SK-N-SH (cell line): ENCODE measurements at regions not wholly inside any gene's neighbourhood (a gene's known extent, or its start where the extent isn't known, plus 50 kb on each side); places are given as distances from the start of the nearest gene placed in this dataset.

Experiments
- CTCF ChIA-PET: fragments of 300-600, 350-600 bp; formaldehyde crosslinking; extraction: SDS; loops from one replicate; lab custom pipeline; 2021; lab: Yijun Ruan, JAX
- POLR2A ChIA-PET: fragments of 350-600 bp; sonication (Branson Sonifier 250); formaldehyde crosslinking; extraction: SDS; loops from one replicate; lab custom pipeline; 2020; ENCODE audit warnings: antibody characterized with exemption, inconsistent platforms; lab: Yijun Ruan, JAX
- DNase-seq: peaks from one replicate; pipeline ENCODE4 v3.0.0; 2012
- H2AFZ ChIP-seq: fragments of 200-600 bp; sonication (generic); 2 replicates; pipeline ENCODE4 v1.8.1; 2016; ENCODE audit warnings: antibody characterized with exemption, mild to moderate bottlenecking, low read depth
- H3F3A ChIP-seq: fragments of 200-600 bp; sonication (generic); replicated peaks from 2 replicates; pipeline ENCODE3; 2016; ENCODE audit warnings: antibody characterized with exemption, mild to moderate bottlenecking; ENCODE audit not compliant: insufficient read depth
- H3K27ac ChIP-seq, 2 experiments: fragments of 200-500 bp in 1 of 2; fragments of 200-600 bp in 1 of 2; sonication (Bioruptor generic) in 1 of 2; sonication (generic), shearing (Covaris generic) in 1 of 2; 2 replicates each; pipeline versions ENCODE4 v1.5.1 to v1.6.1; 2014 to 2016; ENCODE audit warnings: low read depth in 2 of 2, inconsistent platforms in 1 of 2, low read length in 1 of 2, mild to moderate bottlenecking in 1 of 2, mixed read lengths in 1 of 2
- H3K27me3 ChIP-seq: fragments of 200-600 bp; sonication (generic), shearing (Covaris generic); 2 replicates; pipeline ENCODE4 v1.6.1; 2016; ENCODE audit warnings: mixed run types; ENCODE audit not compliant: insufficient read depth
- H3K36me3 ChIP-seq, 2 experiments: fragments of 200-500 bp in 1 of 2; fragments of 200-600 bp in 1 of 2; sonication (Bioruptor generic) in 1 of 2; sonication (generic) in 1 of 2; replicated peaks in 1 of 2; 2 replicates each; pipeline versions ENCODE3 to v1.5.1; 2014 to 2016; ENCODE audit warnings: low read length in 1 of 2, mild to moderate bottlenecking in 1 of 2; ENCODE audit not compliant: insufficient read depth in 2 of 2, control insufficient read depth in 1 of 2
- H3K4me1 ChIP-seq, 2 experiments: fragments of 200-500 bp in 1 of 2; fragments of 200-600 bp in 1 of 2; sonication (Bioruptor generic) in 1 of 2; sonication (generic), shearing (Covaris generic) in 1 of 2; 2 replicates each; pipeline versions ENCODE4 v1.5.1 to v1.6.1; 2014 to 2016; ENCODE audit warnings: low read depth in 1 of 2, low read length in 1 of 2, mixed run types in 1 of 2; ENCODE audit not compliant: insufficient read depth in 2 of 2, control insufficient read depth in 1 of 2
- H3K4me2 ChIP-seq: fragments of 200-600 bp; sonication (generic), shearing (Covaris generic); 2 replicates; pipeline ENCODE4 v1.6.1; 2017; ENCODE audit warnings: mixed run types
- H3K4me3 ChIP-seq, 2 experiments: fragments of 200-500 bp in 1 of 2; fragments of 200-600 bp in 1 of 2; sonication (Bioruptor generic) in 1 of 2; sonication (generic), shearing (Covaris generic) in 1 of 2; 2 replicates each; pipeline versions ENCODE4 v1.5.1 to v1.8.1; 2014 to 2016; ENCODE audit warnings: low read depth in 2 of 2, inconsistent platforms in 1 of 2, low read length in 1 of 2, mild to moderate bottlenecking in 1 of 2, mixed read lengths in 1 of 2, moderate library complexity in 1 of 2
- H3K79me2 ChIP-seq: fragments of 200-600 bp; sonication (generic); 2 replicates; pipeline ENCODE4 v1.8.1; 2017; ENCODE audit warnings: mild to moderate bottlenecking; ENCODE audit not compliant: insufficient read depth
- H3K9ac ChIP-seq: fragments of 200-600 bp; sonication (generic); 2 replicates; pipeline ENCODE4 v1.6.1; 2017; ENCODE audit warnings: mixed run types
- H3K9me2 ChIP-seq: fragments of 200-600 bp; sonication (generic); 2 replicates; pipeline ENCODE4 v1.6.1; 2017; ENCODE audit warnings: mixed run types
- H3K9me3 ChIP-seq: fragments of 200-600 bp; sonication (generic); 2 replicates; pipeline ENCODE4 v1.6.1; 2017; ENCODE audit warnings: mixed run types, mild to moderate bottlenecking, moderate library complexity
- H4K20me1 ChIP-seq: fragments of 200-600 bp; sonication (generic); 2 replicates; pipeline ENCODE4 v1.6.1; 2017; ENCODE audit warnings: mild to moderate bottlenecking, mixed run types; ENCODE audit not compliant: insufficient read depth
- ELF1 ChIP-seq: IDR thresholded peaks from 2 replicates; pipeline ENCODE4 v1.4.0; 2012
- EZH2phosphoT487 ChIP-seq: fragments of 200-600 bp; sonication (generic); IDR thresholded peaks from 2 replicates; pipeline ENCODE4 v1.6.1; 2017; ENCODE audit warnings: low read depth, mixed run types, mild to moderate bottlenecking, antibody characterized with exemption, moderate library complexity, borderline replicate concordance
- FOSL2 ChIP-seq: IDR thresholded peaks from 2 replicates; pipeline ENCODE4 v1.4.0; 2012; ENCODE audit warnings: low read depth, mild to moderate bottlenecking, moderate library complexity, borderline replicate concordance
- FOXJ3 ChIP-seq: sonication (generic); formaldehyde crosslinking; IDR thresholded peaks from 2 replicates; pipeline ENCODE4 v1.5.1; 2020; ENCODE audit warnings: mild to moderate bottlenecking, missing genetic modification reagents
- GABPA ChIP-seq: IDR thresholded peaks from 2 replicates; pipeline ENCODE4 v1.4.0; 2012; ENCODE audit warnings: low read depth, mild to moderate bottlenecking
- GATA2 ChIP-seq: sonication (generic); formaldehyde crosslinking; IDR thresholded peaks from 2 replicates; pipeline ENCODE4 v1.5.0; 2020; ENCODE audit warnings: mild to moderate bottlenecking, missing genetic modification reagents
- MEF2A ChIP-seq: IDR thresholded peaks from 2 replicates; pipeline ENCODE4 v1.4.0; 2012; ENCODE audit warnings: low read depth, borderline replicate concordance
- NRF1 ChIP-seq: IDR thresholded peaks from 2 replicates; pipeline ENCODE4 v1.6.1; 2012; ENCODE audit warnings: low read depth, mild to moderate bottlenecking, low read length
- POLR2AphosphoS5 ChIP-seq: IDR thresholded peaks from 2 replicates; pipeline ENCODE4 v1.6.1; 2012; ENCODE audit warnings: low read depth, low read length
- RAD21 ChIP-seq: IDR thresholded peaks from 2 replicates; pipeline ENCODE4 v1.6.1; 2012; ENCODE audit warnings: mild to moderate bottlenecking, low read length
- RCOR1 ChIP-seq: fragments of 150-350 bp; IDR thresholded peaks from 2 replicates; pipeline ENCODE4 v1.6.1; 2017; ENCODE audit warnings: antibody characterized with exemption, low read length
- RFX5 ChIP-seq: IDR thresholded peaks from 2 replicates; pipeline ENCODE4 v1.6.1; 2012; ENCODE audit warnings: mild to moderate bottlenecking, improper control_type of control experiment, low read length
- RXRA ChIP-seq: IDR thresholded peaks from 2 replicates; pipeline ENCODE4 v1.4.0; 2012; ENCODE audit warnings: low read depth, mild to moderate bottlenecking, borderline replicate concordance
- SIN3A ChIP-seq: IDR thresholded peaks from 2 replicates; pipeline ENCODE4 v1.6.1; 2012; ENCODE audit warnings: low read depth, mild to moderate bottlenecking, low read length, moderate library complexity, borderline replicate concordance
- SMC3 ChIP-seq: IDR thresholded peaks from 2 replicates; pipeline ENCODE4 v1.6.1; 2012; ENCODE audit warnings: low read depth, low read length, improper control_type of control experiment
- TAF1 ChIP-seq: IDR thresholded peaks from 2 replicates; pipeline ENCODE4 v1.6.1; 2012; ENCODE audit warnings: low read depth, mild to moderate bottlenecking, low read length, moderate library complexity, borderline replicate concordance
- TEAD4 ChIP-seq: IDR thresholded peaks from 2 replicates; pipeline ENCODE4 v1.4.0; 2012; ENCODE audit warnings: mild to moderate bottlenecking, borderline replicate concordance; ENCODE audit not compliant: insufficient read depth
- YY1 ChIP-seq: IDR thresholded peaks from 2 replicates; pipeline ENCODE4 v1.4.0; 2012; ENCODE audit warnings: low read depth, mild to moderate bottlenecking
- WGBS: methylation state at CpG from one replicate; pipeline ENCODE4 v1.1.6; 2017; ENCODE audit warnings: low lambda C conversion rate; 5-methylcytosine and 5-hydroxymethylcytosine counted together
- TF ChIP-seq, protein P1 (sequence below): IDR thresholded peaks from 2 replicates; pipeline ENCODE4; 2012
- TF ChIP-seq, protein P2 (sequence below): fragments of 150-350 bp; IDR thresholded peaks from 2 replicates; pipeline ENCODE4 v1.6.1; 2017; ENCODE audit warnings: antibody characterized with exemption, low read length, low read depth, borderline replicate concordance
- TF ChIP-seq, protein P3 (sequence below): IDR thresholded peaks from 2 replicates; pipeline ENCODE4 v1.4.0; 2012; ENCODE audit warnings: low read depth, borderline replicate concordance
- TF ChIP-seq, protein P4 (sequence below): IDR thresholded peaks from 2 replicates; pipeline ENCODE4 v1.4.0; 2012; ENCODE audit warnings: low read depth

DNA sequence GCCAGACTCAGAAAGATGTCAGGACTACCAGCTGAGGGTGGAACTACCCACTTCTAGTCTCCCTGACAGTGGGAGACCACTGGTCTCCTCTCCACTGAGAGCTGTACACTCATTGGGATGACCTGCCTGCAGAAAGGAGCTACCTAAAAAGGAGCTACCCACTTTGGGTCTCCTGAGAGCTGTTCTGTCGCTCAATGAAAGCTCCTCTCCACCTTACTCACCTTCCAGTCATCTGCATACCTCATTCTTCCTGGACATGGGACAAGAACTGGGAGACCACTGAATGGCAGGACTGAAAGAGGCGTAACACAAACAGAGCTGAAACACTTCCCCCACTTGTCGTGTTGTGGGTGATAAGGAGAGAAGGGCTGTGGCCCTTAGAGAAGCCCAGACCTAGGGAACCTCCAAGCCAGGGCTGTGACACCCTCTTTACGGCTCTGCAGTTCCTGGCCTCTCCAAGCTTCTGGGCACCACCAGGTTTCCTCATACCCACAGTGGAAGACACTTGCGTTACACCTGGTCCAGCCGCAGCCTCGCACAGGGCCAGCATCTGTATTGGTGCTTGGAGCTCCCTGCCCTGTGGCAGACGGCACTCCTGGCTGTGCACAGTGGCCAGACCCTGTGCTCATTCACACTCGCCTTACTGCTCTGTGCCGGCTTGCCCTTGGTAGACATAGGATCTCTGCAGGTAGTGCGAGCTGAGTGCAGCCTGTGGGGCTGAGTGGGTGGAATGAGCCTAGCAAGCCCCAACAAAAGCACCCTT, 54.9 kb upstream of the SLITRK6 start:
- Histone ChIP-seq H3K9me3 (no peaks in the 10 kb centered on the region), H3F3A (no peaks in the 10 kb centered on the region), H2AFZ (no peak overlapping the region), H3K4me2 (no peak overlapping the region), H3K27me3 (no peaks in the 10 kb centered on the region), H3K4me1 (no peaks in the 10 kb centered on the region), H3K79me2 (no peaks in the 10 kb centered on the region), H3K9me2 (no peaks in the 10 kb centered on the region), H3K27ac (no peak overlapping the region), H3K4me3 (no peak overlapping the region), H4K20me1 (no peaks in the 10 kb centered on the region), H3K9ac (no peak overlapping the region), H3K36me3 (no peaks in the 10 kb centered on the region)
- TF ChIP-seq, protein P1, sequence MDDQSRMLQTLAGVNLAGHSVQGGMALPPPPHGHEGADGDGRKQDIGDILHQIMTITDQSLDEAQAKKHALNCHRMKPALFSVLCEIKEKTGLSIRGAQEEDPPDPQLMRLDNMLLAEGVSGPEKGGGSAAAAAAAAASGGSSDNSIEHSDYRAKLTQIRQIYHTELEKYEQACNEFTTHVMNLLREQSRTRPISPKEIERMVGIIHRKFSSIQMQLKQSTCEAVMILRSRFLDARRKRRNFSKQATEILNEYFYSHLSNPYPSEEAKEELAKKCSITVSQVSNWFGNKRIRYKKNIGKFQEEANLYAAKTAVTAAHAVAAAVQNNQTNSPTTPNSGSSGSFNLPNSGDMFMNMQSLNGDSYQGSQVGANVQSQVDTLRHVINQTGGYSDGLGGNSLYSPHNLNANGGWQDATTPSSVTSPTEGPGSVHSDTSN: no peak
- TF ChIP-seq NRF1 (no peak), TAF1 (no peak), RCOR1 (no peak), EZH2phosphoT487 (no peak), FOSL2 (no peak), FOXJ3 (CRISPR knock-in tag) (no peak), ELF1 (no peak)
- TF ChIP-seq, protein P2, sequence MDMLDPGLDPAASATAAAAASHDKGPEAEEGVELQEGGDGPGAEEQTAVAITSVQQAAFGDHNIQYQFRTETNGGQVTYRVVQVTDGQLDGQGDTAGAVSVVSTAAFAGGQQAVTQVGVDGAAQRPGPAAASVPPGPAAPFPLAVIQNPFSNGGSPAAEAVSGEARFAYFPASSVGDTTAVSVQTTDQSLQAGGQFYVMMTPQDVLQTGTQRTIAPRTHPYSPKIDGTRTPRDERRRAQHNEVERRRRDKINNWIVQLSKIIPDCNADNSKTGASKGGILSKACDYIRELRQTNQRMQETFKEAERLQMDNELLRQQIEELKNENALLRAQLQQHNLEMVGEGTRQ: no peak
- ChIA-PET CTCF (no interaction called here), POLR2A (no interaction called here)
- no peak for DNase-seq
- WGBS: 56% methylated on average over 8 of the region's 11 CpGs

DNA sequence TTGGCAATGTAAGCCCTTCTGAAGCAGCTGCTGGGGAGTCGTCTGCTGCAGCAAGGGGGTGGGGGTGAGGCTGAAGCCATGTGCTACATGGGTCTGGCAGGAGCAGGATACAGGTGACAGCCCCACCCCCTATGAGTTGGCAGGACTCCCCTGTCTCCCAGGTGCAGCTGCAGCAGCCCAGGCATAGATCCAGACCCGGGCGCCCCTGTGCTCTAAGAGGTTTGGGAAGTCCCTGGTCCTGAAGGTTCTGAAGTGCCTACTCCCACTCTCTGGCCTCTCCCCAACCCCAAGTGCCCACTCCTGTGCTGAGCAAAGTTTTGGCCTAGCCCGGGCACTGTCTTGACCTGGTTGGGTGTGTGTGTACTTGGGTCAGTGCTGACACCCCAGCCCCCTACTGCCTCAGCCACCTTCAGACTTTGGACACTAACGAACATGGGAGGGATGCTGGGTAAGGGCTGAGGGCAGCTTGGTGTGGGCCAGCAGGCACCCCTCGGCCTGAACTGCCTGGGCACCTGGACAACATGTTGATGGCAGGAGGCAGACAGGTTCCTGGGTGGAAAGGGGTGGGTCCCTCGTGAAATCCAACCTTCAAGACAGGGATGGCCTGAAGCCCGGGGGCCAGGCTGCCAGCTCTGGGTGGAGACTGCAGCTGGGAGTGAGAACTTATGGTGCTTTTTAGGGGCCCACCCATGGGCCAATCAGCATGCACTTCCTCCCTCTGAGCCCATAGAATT, 54.1 kb upstream of the SLITRK6 start:
- ChIA-PET POLR2A (no interaction called here), CTCF (interaction anchor here (1.1 kb wide), 1 partner anchor 12 kb away, joined by 4 read pairs; no protein-coding TSS in a partner anchor)
- H3F3A ChIP-seq: no peaks in the 10 kb centered on the region
- H2AFZ ChIP-seq: no peak overlapping the region
- H3K4me2 ChIP-seq: no peak overlapping the region
- no peaks in the 10 kb centered on the region for H3K36me3 ChIP-seq
- 40% methylated on average over 3 of the region's 8 CpGs for WGBS
- no peaks in the 10 kb centered on the region for H3K79me2 ChIP-seq
- no peak for DNase-seq
- H3K4me1 ChIP-seq: no peaks in the 10 kb centered on the region
- no peak overlapping the region for H3K27ac ChIP-seq
- H3K9ac ChIP-seq: no peak overlapping the region
- no peak overlapping the region for H3K4me3 ChIP-seq
- H3K9me3 ChIP-seq: no peaks in the 10 kb centered on the region
- H3K27me3 ChIP-seq: no peaks in the 10 kb centered on the region
- no peaks in the 10 kb centered on the region for H3K9me2 ChIP-seq
- H4K20me1 ChIP-seq: no peaks in the 10 kb centered on the region
- TF ChIP-seq SIN3A (no peak), POLR2AphosphoS5 (no peak), SMC3 (no peak), YY1 (no peak), GABPA (no peak), TEAD4 (no peak), RCOR1 (no peak), RAD21 (no peak), MEF2A (no peak), TAF1 (no peak), FOSL2 (no peak), FOXJ3 (CRISPR knock-in tag) (no peak), GATA2 (CRISPR knock-in tag) (no peak), RXRA (no peak), RFX5 (no peak)
- TF ChIP-seq, protein P2: no peak
- TF ChIP-seq, protein P3, sequence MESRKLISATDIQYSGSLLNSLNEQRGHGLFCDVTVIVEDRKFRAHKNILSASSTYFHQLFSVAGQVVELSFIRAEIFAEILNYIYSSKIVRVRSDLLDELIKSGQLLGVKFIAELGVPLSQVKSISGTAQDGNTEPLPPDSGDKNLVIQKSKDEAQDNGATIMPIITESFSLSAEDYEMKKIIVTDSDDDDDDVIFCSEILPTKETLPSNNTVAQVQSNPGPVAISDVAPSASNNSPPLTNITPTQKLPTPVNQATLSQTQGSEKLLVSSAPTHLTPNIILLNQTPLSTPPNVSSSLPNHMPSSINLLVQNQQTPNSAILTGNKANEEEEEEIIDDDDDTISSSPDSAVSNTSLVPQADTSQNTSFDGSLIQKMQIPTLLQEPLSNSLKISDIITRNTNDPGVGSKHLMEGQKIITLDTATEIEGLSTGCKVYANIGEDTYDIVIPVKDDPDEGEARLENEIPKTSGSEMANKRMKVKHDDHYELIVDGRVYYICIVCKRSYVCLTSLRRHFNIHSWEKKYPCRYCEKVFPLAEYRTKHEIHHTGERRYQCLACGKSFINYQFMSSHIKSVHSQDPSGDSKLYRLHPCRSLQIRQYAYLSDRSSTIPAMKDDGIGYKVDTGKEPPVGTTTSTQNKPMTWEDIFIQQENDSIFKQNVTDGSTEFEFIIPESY: no peak
- TF ChIP-seq, protein P4, sequence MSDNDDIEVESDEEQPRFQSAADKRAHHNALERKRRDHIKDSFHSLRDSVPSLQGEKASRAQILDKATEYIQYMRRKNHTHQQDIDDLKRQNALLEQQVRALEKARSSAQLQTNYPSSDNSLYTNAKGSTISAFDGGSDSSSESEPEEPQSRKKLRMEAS: no peak
